Skin epidermis (tissue), 12 donors: ENCODE measurements at regions not wholly inside any gene's neighbourhood (a gene's known extent, or its start where the extent isn't known, plus 50 kb on each side); places are given as distances from the start of the nearest gene placed in this dataset.

ENCODE experiments used
- H3K27ac ChIP-seq, 21 experiments: fragments of 200-600 bp; sonication (generic) in 11 of 21; one replicate each; pipeline ENCODE4 v1.5.0; 2020; ENCODE audit warnings: mild to moderate bottlenecking in 3 of 21, inconsistent platforms in 2 of 21, moderate library complexity in 2 of 21
- H3K4me3 ChIP-seq, 7 experiments: fragments of 200-600 bp; sonication (generic) in 2 of 7; one replicate each; pipeline ENCODE4 v1.5.0; 2020; ENCODE audit warnings: inconsistent platforms in 2 of 7, mild to moderate bottlenecking in 2 of 7, moderate library complexity in 1 of 7

DNA sequence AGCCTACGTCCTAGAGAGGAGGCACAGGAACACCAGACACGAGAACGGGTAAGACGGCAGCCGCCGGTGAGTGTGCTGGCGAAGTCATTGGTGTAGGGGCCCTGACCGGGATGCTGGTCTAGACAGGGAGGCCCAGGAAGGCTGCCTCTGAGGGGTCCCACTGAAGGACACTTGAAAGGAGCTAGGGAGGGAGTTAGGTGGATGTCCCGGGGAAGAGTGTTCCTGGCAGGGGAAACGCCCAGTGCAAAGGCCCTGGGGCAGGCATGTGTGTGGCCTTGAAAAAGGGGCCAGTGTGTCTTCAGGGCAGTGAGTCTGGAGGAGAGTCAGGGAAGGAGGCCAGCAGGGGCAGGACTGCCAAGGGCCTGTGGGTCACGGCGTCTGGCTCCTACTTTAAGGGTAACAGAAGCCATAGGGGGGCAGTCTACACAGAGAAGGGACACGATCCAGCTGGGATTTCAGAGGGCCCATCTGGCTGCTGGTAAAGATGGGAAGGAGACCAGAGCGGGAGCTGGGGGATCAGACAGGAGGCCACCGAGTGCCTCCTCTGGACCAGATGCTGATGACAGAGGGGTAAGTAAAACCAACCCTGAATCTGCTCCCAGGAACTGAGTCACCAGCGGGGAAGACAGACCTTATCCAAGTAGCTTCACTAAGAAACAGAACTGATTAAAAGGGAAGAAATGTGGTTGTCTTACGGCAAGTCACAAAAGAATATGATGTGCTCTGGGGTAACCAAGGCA lies 115.9 kb downstream of the LITAF start:
- no peak overlapping the region for H3K4me3 ChIP-seq

DNA sequence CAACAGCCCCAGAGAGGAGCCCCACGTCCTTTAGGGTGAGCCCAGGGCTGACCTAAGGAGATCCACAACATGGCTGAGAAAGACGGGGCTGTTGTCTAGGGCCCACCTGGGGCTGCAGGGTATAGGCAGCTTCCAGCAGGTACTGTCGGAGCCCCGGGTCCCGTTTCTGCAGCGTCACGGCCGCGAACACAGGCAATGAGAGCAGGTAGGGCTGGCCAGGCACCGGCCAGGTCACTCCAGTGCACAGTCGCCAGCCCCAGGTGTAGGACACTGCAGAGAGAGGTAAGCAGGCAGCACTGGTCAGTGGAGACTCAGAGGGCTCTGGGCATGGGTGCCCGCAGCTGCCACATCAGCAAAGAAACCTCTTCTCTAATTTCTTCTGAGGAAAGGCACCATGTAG lies 115.2 kb downstream of the LITAF start:
- Histone ChIP-seq H3K4me3 (no peak overlapping the region), H3K27ac (no peak overlapping the region)

More for the DNA sequence above, 115.9 kb downstream of the LITAF start:
- H3K27ac ChIP-seq, result no peak overlapping the region

DNA sequence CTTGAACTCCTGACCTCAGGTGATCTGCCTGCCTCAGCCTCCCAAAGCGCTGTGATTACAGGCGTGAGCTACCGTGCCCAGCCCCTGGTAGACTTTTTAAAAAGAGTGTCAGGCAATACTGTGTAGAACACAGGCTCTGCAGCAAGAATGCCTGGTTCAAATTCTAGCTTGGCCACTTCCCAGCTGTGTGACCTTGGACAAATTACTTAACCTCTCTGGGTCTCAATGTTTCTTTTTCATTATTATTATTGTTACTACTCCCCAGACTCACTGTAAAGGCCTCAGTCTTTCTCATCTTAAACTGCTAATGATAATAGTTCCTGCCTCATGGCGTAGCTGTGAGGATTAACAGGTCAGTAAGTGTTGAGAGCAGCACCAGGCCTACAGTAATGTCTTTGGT lies 114.3 kb downstream of the LITAF start:
- Histone ChIP-seq H3K27ac (no peak overlapping the region), H3K4me3 (no peak overlapping the region)

DNA sequence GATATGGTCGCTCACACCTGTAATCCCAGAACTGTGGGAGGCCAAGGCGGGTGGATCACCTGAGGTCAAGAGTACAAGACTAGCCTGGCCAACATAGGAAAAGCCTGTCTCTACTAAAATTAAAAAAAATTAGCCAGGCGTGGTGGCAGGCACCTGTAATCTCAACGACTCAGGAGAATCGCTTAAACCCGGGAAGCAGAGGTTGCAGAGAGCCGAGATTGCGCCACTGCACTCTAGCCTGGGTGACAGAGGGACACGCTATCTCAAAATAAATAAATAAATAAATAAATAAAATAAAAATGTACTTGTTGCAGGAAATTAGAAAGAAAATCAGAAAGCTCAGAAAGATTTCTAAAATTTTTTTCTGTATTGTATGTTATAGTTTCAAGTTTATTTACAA lies 113.9 kb downstream of the LITAF start:
- Histone ChIP-seq H3K4me3 (no peak overlapping the region), H3K27ac (no peak overlapping the region)

DNA sequence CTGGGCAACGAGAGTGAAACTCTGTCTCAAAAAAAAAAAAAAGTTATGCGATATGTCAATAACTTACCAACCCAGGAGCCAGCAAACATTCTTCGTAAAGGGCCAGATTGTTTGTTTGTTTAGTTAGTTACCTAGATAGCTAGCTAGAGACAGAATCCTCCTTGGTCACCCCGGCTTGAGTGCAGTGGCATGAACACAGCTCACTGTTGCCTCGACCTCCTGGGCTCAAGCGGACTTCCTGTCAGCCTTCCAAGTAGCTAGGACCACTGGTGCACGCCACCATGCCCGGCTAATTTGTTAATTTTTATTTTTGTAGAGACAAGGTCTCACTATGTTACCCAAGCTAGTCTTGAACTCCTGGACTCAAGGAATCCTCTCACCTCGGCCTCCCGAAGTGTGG lies 113.0 kb downstream of the LITAF start:
- H3K27ac ChIP-seq, result no peak overlapping the region
- no peak overlapping the region for H3K4me3 ChIP-seq

DNA sequence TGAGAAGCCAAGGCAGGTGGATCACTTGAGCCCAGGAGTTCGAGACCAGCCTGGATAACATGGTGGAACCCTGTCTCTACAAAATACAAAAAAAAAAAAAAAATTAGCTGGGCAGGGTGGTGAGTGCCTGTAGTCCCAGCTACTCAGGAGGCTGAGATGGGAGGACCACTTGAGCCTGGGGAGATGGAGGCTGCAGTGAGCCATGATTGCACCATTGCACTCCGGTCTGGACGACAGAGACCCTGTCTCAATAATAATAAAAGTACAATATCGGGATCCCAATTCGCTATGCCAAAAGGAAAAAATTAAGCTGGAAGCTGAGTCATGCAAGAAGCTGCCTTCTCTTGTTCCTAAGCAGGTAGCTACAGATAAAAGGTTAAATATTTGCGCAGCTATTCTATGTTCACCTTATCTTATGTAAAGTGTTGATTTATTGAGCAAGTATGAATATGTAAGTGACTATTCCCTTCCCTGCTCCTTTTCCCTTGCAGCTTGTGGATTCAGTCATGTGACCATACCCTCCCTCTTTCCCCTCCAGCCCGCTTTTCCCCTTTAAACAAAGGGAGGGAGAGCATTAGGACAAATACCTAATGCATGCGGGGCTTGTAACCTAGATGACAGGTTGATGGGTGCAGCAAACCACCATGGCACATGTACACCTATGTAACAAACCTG lies 112.0 kb downstream of the LITAF start:
- Histone ChIP-seq H3K4me3 (no peak overlapping the region), H3K27ac (no peak overlapping the region)

DNA sequence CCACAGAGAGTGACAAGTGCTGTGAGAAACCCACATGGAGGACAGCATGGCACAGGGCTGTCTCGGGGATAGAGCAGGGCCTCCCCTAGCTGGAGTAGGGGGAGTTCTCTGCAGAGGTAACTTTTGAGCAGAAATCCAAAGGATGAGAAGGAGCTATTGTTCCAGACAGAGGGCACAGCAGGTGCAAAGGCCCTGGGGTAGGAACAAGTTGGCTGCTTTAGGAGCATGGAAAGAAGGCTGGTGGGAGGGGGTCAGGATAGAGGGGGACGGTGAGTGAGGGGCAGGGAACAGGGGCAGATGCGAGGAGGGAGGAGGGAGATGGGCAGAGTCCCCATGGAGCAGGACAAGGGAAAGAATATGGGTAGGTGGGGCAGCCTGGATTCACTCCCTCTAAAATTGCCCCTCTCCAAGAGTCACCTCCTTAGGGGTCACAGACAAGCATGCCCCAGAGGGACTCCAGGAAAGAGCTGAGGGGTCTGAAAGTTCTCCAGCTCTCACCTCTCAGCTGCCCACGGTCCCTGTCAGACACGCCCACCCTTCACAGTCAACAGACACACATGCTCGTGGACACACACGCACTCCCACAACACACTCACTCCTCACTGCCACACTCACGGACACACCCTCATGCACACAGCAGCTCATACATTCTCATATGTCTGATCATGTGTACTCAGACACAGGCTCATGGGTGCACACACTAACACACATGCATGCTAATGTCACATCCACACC lies 110.7 kb downstream of the LITAF start:
- Histone ChIP-seq H3K4me3 (no peak overlapping the region), H3K27ac (no peak overlapping the region)

DNA sequence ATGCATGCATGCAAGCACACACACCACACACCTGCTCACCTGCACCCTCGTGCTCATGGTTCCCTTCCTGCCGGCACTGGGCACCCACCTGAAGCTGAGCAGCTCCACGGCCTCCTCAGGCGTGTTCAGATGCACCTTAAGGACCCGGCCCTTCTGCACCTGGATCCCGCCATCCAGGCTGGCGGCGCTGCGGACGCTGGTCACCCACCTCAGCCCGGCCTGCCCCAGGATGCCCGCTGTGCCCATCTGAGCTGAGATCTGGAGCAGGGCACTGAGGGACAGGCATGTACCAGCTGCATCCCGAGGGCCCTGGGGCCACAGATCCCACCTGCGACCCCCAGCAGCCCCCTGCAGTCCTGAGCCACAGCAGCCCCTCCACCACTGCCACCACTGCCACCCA lies 110.0 kb downstream of the LITAF start:
- H3K27ac ChIP-seq, result no peak overlapping the region
- no peak overlapping the region for H3K4me3 ChIP-seq

DNA sequence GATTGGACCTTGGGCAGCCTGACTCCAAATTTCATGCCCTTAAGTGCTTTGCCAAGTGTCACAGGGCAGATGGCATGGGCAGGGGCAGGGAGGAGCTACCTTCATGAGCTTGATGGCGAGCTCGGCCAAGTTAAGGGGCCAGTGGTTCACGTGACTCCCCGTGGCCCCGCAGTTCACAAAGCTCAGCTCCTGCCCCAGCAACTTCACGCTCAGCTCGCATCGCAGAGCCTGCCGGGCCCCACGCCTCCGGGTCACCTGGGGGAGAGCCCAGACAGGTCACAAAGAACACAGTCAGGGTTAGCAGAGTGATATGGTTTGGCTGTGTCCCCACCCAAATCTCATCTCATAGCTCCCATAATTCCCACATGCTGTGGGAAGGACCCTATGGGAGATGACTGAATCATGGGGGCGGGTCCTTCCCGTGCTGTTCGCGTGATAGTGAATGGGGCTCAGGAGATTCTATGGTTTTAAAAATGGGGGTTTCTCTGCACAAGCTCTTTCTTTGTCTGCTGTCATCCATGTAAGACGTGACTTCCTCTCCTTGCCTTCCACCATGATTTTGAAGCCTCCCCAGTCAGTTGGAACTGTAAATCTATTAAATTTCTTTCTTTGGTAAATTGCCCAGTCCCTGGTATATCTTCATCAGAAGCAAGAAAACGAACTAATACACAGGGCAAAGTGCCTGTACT lies 108.1 kb downstream of the LITAF start:
- no peak overlapping the region for H3K4me3 ChIP-seq
- H3K27ac ChIP-seq, result no peak overlapping the region

DNA sequence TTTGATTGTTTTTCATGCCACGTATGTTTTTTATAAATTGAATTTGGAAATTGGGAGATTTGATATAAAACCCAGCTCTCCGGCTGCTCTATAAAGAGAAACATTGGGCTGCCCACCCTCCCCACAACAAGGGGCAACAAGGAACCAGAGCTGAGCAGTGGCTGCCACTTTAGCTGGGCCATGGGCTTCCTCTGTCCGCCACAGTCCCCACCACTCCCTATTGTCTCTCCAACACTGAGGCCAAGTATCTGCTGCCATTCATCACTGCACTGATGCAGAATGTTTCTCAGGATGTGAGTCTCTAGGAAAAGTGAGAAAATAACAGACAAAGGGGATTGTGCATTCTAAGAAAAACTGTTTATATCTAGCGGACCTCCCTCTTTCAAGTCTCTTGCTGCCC lies 106.8 kb downstream of the LITAF start:
- Histone ChIP-seq H3K27ac (no peak overlapping the region), H3K4me3 (no peak overlapping the region)

DNA sequence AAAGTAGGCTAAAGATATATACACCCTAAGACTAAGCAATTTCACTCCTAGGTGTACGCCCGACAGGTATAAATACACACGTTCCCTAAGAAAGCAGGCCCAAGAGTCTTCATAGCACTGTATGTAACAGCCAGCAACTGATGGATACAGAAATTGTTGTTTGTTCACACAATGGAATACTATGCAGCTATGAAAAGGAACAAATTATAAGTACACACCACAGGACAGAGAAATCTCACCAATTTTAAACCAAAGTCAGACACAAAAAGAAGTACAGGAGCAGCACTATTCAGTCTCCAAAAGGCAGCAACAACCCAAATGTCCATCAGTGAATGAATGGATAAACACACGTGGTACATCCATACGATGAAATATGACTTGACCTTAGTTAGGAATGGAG lies 106.1 kb downstream of the LITAF start:
- no peak overlapping the region for H3K27ac ChIP-seq
- H3K4me3 ChIP-seq, result no peak overlapping the region

DNA sequence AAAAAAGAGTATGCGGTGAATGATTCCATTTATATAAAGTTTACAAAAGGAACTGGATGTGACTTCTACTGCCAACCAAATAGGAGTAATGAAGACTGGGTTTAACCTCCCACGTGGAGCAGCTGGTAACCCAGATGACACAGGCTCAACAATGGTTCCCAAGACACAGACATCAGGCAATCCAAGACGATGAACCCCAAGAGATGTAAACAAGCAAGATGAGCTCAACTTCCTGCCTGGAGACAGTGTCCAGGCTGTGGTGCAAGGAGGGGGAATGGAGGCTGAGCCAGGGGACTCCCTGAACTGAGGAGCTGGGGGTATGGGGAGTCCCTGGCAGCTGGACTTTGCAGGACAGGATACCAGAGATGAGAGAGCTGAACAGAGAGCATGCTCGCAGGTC lies 104.7 kb downstream of the LITAF start:
- Histone ChIP-seq H3K27ac (no peak overlapping the region), H3K4me3 (no peak overlapping the region)

DNA sequence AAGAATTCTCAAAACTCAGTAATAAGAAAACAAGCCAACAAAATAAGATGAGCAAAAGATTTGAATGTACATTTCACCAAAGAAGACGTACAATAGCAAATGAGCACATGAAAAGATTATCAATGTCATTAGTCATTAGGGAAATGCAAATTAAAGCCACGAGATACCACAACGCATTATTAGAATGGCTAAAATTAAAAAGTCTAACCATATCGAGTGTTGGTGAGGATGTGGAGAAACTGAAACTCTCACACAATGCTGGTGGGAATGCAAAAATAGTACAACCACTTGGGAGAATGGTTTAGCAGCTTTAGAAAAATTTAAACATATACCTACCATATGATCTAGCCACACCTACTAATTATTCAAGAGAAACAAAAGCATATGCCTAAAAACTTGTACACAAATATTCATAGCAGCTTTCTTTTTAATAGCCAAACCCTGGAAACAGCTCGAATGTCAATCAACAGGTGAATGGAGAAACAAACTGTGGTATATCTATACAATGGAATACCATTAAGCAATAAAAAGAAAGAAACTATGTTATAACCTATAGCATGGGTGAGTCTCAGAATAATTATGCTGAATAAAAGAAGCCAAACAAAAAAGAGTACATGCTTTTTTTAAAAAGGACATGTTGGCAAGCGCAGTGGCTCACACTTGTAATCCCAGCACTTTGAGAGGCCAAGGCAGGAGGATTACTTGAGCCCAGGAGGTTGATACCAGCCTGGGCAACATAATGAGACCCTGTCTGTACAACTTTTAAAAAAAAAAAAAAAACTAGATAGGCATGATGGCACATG lies 103.6 kb downstream of the LITAF start:
- no peak overlapping the region for H3K4me3 ChIP-seq
- H3K27ac ChIP-seq, result no peak overlapping the region

DNA sequence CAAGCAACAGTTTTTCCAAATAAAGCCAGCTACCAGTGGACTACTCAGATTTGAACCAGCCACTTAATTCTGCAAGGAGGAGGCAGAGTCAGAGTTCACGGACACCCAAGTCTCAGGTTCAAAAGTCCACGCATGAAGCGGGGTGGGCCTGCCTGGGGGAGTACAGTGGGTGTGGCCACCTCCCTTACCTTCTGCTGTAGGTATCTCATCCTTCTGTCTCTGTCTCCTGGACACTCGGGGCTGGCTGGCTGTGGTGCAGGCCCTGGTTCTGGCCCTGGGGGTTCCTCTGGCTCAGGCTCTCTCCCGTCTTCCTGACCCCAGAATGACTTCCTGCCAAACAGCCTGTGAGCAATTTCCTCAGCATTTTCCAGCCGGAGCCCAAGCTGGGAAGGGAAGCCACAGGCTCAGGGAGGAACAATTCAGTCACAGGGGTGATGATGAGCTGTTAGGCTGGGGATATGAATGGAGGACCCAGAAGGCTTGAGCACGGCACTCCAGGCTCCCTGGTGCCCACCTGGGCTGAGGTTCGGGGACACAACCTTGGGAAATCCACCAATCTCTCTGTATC lies 101.9 kb downstream of the LITAF start:
- Histone ChIP-seq H3K4me3 (no peak overlapping the region), H3K27ac (no peak overlapping the region)

DNA sequence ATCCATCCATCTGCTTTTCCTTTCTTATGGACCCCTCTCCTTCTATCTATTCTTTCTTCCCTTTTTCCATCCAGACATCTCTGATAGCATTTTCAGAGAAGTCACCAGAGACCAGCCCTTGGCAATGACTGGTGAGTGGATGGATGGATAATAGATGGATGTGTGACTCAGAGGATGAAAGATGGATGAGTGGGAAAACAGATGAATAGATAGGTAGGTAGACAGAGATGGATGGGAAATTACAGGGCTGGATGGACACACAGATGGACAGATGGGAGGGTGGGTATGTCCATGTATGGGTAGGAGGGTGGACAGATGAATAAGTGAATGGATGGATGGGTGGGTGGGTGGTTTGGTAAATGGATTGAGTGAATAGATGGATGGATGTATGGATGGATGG lies 101.0 kb downstream of the LITAF start:
- Histone ChIP-seq H3K27ac (no peak overlapping the region), H3K4me3 (no peak overlapping the region)

DNA sequence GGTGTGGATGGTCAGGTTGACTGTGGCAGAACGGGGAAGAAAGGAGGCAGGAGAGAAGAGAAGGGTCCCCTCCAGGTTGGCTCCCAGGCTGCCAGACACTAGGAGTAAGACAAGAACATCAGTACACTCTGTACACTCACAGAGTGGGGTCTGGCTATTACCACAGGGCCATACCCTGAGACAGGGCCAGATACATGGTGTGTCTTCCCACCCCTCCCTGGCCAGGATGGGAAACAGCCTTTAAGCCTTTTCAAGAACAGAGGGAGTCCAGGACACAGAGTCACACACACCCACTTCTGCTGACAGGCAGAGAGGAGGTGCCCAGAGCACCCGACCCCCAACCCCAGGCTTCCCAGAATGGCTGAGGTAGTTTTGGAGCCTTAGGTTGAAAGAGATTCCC lies 99.4 kb downstream of the LITAF start:
- no peak overlapping the region for H3K4me3 ChIP-seq
- no peak overlapping the region for H3K27ac ChIP-seq

DNA sequence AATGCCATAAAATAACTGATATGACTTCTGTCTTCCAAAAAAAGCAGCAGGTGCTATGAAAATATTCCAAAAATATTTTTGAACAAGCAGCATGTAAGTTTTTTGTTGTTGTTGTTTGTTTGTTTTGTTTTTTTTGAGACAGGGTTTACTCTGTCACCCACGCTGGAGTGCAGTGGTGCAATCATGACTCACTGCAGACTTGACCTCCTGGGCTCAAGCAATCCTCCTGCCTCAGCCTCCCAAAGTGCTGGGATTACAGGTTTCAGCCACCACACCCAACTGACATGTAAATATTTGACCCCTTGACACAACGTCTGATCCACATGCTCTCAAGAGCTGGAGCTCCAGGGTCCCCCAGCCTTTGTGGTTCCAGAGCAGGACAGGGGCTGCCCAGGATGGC lies 98.4 kb downstream of the LITAF start:
- Histone ChIP-seq H3K4me3 (no peak overlapping the region), H3K27ac (no peak overlapping the region)

DNA sequence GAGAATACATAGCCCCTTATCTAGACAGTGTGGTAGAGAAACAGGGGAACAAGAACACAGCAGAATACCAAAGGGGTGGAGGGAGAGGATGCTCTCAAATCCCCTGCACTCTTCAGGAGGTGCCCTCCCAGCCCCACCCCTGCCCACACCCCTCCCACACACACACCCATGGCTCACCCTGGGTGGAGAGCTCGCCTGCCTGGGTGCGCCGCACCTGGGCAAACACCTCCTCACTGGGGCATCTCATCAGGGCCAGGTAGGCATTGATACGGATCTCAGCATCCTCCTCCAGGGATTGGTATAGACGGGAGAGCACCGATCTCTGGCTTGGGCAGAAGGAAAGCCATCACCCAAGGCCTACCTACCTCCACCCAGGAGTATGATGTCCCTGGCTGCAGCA lies 95.2 kb downstream of the LITAF start:
- no peak overlapping the region for H3K4me3 ChIP-seq
- H3K27ac ChIP-seq, result no peak overlapping the region

DNA sequence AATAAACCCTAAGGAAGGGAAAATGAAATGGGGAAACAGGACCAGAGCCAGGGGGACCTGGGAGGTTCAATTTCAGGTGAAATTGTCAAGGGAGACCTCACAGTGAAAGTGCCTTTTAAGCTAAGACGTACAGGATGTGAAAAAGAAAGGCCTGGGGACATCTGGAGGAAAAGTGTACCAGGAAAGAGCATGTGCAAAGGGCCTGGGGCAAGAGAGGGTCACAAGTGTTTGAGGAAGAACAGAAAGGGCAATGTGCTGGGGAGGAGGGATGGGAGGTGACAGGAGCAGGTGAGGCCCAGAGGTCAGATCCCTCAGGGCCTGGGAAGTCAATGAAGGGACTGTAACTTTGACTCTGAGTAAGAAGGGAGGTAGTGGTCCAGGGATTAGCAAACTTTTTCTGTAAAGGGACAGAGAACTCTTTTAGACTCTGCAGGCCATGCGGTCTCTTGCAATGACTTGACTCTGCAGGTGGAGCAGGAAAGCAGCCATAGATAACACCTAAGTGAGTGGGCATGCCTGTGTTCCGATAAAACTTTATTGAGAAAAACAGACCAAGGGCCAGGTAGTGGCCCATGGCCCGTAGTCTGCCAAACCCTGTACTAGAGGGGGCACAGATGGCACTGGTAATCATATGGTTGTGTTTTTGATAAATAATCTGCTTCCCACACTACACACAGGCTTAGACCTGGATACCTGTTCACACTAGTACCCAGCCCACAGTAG lies 93.8 kb downstream of the LITAF start:
- H3K4me3 ChIP-seq, result no peak overlapping the region
- H3K27ac ChIP-seq, result no peak overlapping the region
